HG02642 (cell line): ENCODE measurements at regions not wholly inside any gene's neighbourhood (a gene's known extent, or its start where the extent isn't known, plus 50 kb on each side); places are given as distances from the start of the nearest gene placed in this dataset.
A peak's percentile ranks its signal among the peaks of the same experiment; 100 is the strongest.

Source experiments
- ATAC-seq: cut with Tn5 transposase; IDR thresholded peaks from one replicate; pipeline ENCODE4 v1.9.1; 2021; ENCODE audit warnings: mild to moderate bottlenecking; ENCODE audit not compliant: unreplicated experiment, poor library complexity

- no peak for ATAC-seq
Measured at GRCh38 chr3:40593351-40593750, 68.6 kb downstream of the ZNF621 start.

GRCh38 chr3:40597441-40597840 is 72.7 kb downstream of the ZNF621 start:
- no peak for ATAC-seq

DNA sequence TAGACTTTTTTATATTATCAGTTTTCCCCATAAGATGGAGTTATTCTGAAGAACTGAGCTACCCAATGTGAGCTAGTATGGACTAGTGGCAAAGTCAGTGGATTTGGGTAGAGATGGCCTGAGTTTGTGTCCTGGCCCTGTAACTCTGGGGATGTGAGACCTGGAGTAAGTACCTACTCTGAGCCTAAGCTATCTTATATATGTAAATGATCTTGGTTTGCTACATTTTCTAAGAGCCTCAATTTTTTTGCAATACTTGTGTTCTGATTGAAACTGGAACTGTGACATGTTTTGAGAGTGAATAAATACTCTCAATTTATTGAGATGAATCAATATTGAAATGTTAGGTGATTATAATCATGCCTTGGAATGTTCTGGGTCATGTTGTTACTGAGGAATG is 73.6 kb downstream of the ZNF621 start:
- no peak for ATAC-seq

DNA sequence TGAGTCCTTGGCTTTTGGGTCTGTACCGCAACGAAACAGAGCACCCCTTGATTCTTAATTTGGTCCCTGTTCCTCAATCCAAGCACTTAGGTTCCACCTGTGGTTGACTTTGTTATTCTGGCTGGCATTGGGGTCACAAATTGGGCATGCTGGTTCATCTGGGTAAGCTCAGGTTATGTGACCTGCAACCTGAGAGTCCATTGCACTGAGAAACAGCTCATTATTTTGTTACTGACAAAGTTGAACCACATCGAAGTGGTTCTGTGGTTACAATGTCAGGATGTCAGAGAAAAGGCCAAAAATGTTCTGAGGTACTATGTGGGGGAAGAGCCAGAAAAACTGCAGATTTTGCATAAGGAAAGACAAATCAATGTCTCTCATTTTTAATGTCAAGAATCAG is 74.2 kb downstream of the ZNF621 start:
- ATAC-seq: no peak

DNA sequence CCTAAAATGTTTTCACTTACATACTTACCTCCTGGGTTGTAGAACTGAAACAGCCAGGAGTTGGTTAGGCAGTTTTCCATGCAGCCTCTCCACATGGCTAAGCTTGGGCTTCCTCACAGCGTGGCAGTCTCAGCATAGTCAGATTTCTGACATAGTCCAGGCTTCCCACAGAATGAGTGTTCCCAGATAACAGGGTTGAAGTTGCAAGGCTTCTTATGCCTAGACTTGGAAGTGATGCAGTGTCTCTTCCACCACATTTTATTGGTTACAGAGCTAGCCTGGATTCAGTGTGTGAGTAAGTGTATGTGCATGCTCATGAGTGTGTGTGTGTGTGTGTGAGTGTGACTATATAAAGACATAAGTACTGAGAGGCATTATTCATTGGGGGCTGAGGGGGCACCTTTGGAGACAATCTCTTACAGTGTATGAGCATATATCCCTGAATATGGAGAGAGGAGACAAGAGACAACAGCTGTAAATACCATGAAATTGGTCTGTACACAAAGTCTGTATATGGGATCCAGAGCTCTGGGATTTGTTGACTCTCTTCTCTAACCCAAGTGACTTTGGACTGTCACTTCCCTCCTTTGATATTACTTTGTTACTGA is 78.1 kb downstream of the ZNF621 start:
- no peak for ATAC-seq

DNA sequence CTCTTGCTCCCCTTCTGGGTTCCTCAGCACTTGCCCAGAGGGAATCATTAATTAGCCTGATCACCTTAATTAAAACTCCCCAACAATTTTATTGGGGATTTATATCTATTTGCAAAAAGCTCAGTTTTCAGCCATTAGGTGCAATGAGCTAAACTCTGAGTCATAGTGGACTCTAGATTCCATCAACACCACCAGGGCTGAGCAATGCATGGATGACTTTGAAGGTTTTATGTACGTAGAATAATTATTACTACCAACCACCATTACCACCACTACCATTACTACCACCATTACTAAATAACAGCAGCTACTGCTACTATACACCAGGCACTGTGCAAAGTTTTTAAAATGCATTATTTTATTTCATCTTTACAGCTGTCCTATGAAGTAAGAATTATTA is 81.2 kb downstream of the ZNF621 start:
- no peak for ATAC-seq

- ATAC-seq: no peak
Measured at GRCh38 chr3:40608091-40608490, 83.3 kb downstream of the ZNF621 start.

GRCh38 chr3:40613306-40613705 is 88.5 kb downstream of the ZNF621 start:
- no peak for ATAC-seq

DNA sequence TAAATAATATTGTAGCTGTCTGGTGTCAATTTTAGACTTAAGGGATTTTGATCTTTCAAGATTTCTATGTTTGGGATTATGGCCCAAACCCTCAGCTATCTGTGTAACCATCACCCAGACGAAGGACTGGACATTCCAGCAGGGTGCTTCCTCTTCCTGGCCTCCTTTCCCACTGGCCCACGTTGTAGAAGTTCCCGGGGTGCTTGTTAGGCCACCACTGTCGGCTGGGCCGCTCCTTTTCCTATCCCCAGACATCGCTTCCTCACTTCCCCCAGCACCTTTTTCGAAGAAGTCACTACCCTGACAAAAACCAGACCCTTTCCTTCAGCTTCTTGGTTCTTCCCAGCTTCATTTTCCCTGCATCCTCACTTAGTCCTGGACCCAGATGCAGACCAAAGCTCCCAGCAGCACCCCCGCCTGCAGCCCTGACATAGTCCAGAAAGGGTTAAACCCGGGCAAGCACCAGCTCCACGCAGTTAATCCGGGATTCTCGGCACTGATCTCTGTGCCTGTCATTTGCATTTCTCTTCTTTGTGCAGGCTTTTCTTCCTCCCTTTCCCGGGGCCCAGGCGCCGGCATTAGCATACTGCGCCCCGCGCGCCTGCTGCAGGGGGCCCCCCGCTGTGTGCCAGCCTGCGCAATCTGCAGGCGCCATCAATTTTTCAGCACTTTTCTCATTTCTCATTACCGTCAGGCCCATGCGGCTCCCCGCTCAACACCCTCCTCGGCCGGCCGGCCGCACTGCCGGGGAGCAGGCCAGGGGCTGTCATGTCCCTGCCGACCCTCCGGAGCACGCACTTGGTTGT is 90.6 kb downstream of the ZNF621 start:
- no peak for ATAC-seq

DNA sequence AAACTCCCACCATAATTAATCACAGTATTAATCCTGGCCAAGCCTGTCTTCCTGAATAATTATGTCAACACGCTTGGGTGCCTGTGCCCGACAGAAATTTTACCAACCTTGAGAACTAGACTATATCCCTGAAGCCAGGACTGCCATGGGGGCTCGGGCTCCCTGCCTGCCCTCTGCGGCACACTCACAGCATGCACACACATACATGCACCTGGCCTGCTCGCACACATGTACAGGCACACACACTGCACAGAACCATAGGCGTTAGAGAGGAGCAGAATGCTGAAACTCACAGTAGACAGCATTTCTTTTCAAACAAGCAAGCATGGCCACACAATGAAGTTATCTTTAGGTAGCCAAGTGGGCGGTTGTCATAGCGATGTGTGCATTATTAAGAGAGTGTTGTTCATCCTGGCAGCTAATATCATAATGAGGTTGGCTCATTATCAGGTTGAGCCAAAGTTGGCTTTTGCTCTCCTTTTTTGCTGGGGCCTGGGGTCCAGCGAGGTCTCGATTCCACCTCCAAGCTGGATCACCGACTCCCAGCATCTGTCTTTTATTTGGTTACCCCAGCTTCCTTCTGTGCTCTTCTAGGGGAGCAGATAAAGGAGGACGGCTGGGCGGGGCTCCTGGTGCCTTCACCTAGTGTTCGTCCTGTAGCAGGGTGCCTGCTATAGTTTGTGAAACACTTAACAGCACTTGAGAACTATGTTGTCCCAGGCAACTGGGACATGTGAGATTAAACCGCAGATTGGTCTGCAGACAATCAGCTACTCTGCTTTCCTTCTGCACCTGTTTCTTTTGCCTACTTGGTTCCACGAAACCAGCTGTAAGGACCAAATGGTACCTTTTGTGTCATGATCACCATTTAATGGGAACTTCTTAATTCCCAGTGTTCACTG is 91.4 kb downstream of the ZNF621 start:
- no peak for ATAC-seq

GRCh38 chr3:40617084-40617483 is 92.3 kb downstream of the ZNF621 start:
- no peak for ATAC-seq

DNA sequence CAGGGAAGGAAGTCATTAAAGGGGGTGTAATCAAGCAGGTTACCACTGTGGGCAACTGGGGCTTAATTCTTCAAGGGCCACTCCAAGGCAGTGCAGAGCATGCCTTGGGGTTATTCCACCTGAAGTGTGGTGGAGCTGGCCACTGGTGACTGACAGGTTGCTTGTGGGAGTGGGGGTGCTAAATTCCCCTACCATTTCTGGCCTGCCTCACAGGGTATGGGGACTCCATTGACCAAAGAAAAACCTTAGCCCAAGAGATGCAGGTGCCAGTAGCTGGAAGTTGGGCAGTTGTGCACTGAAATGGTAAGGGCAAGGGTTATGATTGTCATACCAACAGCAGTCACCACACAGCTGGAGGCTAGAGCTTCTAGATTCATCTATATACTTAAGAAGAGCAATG is 93.4 kb downstream of the ZNF621 start:
- no peak for ATAC-seq

DNA sequence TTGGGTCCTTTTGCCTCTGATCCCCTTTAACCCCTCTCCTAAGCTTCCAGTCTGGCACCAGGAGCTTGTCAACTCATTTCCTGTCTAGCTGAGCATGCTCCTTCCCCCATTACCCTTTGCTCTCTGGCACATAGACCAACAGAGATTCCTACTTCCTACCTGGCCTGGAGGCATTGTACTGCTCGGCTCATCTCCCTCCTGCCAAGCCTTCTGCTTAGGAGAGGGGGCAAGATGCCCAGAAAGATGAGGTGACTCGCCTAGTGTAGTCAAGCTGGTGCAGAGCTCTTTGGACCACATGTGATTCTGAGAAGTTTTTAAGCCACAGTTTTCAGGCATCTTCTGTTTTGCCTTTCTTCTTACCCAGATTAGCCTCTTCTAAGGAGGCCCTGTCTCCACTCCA is 95.4 kb downstream of the ZNF621 start:
- no peak for ATAC-seq

GRCh38 chr3:40621252-40621651 is 96.5 kb downstream of the ZNF621 start:
- no peak for ATAC-seq

DNA sequence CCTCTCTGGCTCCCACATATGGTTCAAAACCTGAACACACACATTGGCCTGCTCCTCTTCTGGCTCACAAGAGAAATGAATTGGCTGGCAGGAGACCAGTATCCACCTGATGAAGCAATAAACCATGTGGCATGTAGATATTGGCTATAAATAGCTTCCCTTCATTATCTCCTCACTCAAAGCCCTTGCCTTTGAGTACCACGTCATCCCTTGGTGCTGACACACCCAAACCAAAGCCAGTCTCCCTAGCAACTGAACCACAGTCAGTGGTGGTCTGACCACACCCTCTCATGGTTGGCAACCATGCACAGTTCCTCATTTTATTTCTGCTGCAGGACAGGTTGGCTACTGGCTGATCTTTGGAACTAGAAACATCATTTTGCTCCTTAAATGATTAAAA is 98.8 kb downstream of the ZNF621 start:
- peak; percentile 63 for ATAC-seq

- no peak for ATAC-seq
Measured at GRCh38 chr3:40624189-40624769, 99.5 kb downstream of the ZNF621 start.

DNA sequence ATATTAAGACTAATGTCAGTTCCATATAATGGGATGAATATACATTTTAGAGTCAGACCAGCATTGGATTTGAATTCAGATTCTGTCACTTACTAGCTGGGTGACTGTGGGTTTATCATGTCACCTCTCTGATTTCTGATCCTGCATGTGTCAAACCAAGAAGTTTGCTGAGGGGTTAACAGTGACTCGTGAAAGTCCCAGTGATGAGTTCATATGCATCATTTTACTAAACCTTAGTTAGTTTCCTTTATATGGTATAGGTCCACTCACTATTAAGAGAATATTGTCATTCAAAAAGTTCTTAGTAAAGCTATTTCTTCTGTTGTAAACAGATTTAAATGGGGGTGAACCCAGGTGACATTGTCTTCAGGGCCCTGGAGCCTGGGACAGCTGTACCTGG is 102.3 kb downstream of the ZNF621 start:
- ATAC-seq: no peak

GRCh38 chr3:40628984-40629383 is 104.2 kb downstream of the ZNF621 start:
- ATAC-seq: no peak

- ATAC-seq: no peak
Measured at GRCh38 chr3:40631341-40631995, 106.7 kb downstream of the ZNF621 start.

- no peak for ATAC-seq
Measured at GRCh38 chr3:40637906-40638305, 113.1 kb downstream of the ZNF621 start.
